ENCODE measurements at regions not wholly inside any gene's neighbourhood (a gene's known extent, or its start where the extent isn't known, plus 50 kb on each side); places are given as distances from the start of the nearest gene placed in this dataset.
A peak's percentile ranks its signal among the peaks of the same experiment; 100 is the strongest.

GRCh38 chr12:24363177-24363754, 413.8 kb upstream of the SOX5 start:
- Histone ChIP-seq H3K27ac (no peak overlapping the region), H3K4me1 (peaks cover 0 to 17% (median 5%) of the 10 kb centered on the region in 4 donors), H3K9me3 (no peaks in the 10 kb centered on the region), H3K27me3 (no peaks in the 10 kb centered on the region), H3K36me3 (no peaks in the 10 kb centered on the region), H3K4me3 (no peak overlapping the region)
- peak in 1 of 2 donors; percentile 40 for DNase-seq
- intact Hi-C loops (cut with DNase I; ENCODE audit: low total_unique reads), result no loop called here
- WGBS, 5 donors, result 55 to 70% (median 60%) methylated on average over 3 of the region's 3 CpGs
- TF ChIP-seq EP300 (IDR thresholded peaks at IDR 0.05), result no peak
- no peak for TF ChIP-seq POLR2A (IDR thresholded peaks at IDR 0.05)
- TF ChIP-seq POLR2AphosphoS5 (IDR thresholded peaks at IDR 0.05), result no peak
- no peak for TF ChIP-seq CTCF (IDR thresholded peaks at IDR 0.05)

DNA sequence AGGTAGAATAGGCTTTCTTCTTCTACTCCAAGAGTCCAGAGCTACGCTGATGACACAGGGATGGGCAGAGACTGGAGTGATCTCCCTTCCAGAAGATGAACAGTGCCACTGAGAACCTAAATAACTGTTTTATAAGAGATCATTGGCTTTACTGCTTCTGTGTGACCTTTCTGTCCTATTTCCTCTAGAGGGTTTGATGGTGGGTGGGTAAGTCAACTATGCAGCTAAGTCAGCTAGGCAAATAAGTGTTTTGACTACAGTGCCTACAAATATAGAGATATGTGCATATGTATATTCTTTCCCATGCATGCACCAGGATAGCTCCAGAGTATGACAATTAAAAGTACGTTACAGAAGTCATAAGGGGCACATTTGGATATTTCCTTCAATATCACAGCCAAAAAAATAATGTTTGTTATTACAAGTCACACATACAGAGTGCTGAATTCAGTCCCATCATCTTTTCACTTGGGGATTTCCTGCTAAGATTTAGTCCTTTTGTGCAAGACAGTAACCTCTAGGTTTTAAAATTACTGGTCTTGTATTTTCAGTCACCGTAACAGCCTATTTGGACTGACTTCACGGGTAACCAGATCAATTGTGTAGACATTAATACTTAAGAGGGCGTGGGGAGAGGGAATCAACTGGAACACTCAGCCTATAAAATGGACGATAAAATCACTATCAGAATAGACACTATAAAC, 412.6 kb upstream of the SOX5 start:
- Histone ChIP-seq H3K9me3 (no peaks in the 10 kb centered on the region), H3K4me1 (peaks cover 0 to 17% (median 5%) of the 10 kb centered on the region in 4 donors), H3K27ac (no peak overlapping the region), H3K4me3 (no peak overlapping the region), H3K27me3 (no peaks in the 10 kb centered on the region), H3K36me3 (no peaks in the 10 kb centered on the region)
- WGBS, 5 donors, result 75 to 89% (median 80%) methylated on average over 6 of the region's 6 CpGs
- DNase-seq, result no peak
- intact Hi-C loops (cut with DNase I; ENCODE audit: low total_unique reads), result no loop called here
- TF ChIP-seq POLR2A (IDR thresholded peaks at IDR 0.05) (no peak), CTCF (IDR thresholded peaks at IDR 0.05) (no peak), EP300 (IDR thresholded peaks at IDR 0.05) (no peak), POLR2AphosphoS5 (IDR thresholded peaks at IDR 0.05) (no peak)

DNA sequence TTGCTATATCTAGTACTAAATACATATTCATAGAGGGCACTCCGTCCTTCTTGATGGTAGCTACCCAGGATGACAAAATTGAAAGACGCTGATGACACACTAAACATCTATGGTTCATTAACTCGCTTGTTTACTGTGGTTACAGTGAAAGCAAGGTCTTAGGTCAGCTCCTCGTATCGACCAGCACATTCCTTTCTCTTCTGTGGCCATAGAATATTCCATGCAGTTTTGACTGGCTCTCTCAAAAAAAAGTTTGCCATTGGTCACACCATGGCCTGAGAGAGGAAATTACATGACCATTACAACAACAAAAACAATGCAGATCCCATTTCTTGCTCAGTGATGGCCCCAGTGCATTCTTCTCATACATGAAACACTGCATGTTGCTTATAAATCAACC, 411.4 kb upstream of the SOX5 start:
- Histone ChIP-seq H3K4me3 (no peak overlapping the region), H3K36me3 (no peaks in the 10 kb centered on the region), H3K27ac (no peak overlapping the region), H3K9me3 (no peaks in the 10 kb centered on the region), H3K27me3 (no peaks in the 10 kb centered on the region), H3K4me1 (peaks cover 0 to 17% (median 5%) of the 10 kb centered on the region in 4 donors)
- TF ChIP-seq EP300 (IDR thresholded peaks at IDR 0.05) (no peak), POLR2AphosphoS5 (IDR thresholded peaks at IDR 0.05) (no peak), POLR2A (IDR thresholded peaks at IDR 0.05) (no peak)
- WGBS, 5 donors, result 48 to 70% (median 66%) methylated on average over 5 of the region's 5 CpGs
- intact Hi-C loops (cut with DNase I; ENCODE audit: low total_unique reads), result no loop called here
- no peak for DNase-seq

GRCh38 chr12:24360461-24360860, 411.0 kb upstream of the SOX5 start:
- H3K4me3 ChIP-seq, result no peak overlapping the region
- no peaks in the 10 kb centered on the region for H3K27me3 ChIP-seq
- WGBS, 5 donors, result 61 to 75% (median 72%) methylated on average over 4 of the region's 4 CpGs
- TF ChIP-seq EP300 (IDR thresholded peaks at IDR 0.05) (no peak), POLR2A (IDR thresholded peaks at IDR 0.05) (no peak), POLR2AphosphoS5 (IDR thresholded peaks at IDR 0.05) (no peak), CTCF (IDR thresholded peaks at IDR 0.05) (no peak)
- no peaks in the 10 kb centered on the region for H3K36me3 ChIP-seq
- H3K4me1 ChIP-seq, result peaks cover 0 to 17% (median 5%) of the 10 kb centered on the region in 4 donors
- H3K27ac ChIP-seq, result no peak overlapping the region
- intact Hi-C loops (cut with DNase I; ENCODE audit: low total_unique reads), result no loop called here
- H3K9me3 ChIP-seq, result no peaks in the 10 kb centered on the region
- DNase-seq, result no peak

DNA sequence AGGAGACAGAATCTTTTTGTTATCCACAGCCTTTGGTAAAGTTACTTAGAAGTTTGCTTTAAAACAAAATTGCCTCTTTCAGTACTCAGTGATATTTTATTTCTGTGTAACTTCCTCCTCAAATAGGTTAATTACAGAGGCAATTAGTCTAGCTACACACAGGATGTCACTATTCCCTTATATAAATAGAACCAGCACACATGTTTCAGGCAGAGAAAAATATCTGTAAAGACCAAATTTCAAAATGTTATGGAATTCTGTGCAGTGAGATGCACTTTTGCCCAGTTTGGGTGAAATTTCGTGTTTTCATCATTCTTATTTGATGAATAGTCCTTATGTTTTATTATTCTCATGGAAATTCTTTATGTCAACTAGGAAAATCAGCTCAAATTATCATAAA, 410.6 kb upstream of the SOX5 start:
- TF ChIP-seq CTCF (IDR thresholded peaks at IDR 0.05), result no peak
- H3K27me3 ChIP-seq, result no peaks in the 10 kb centered on the region
- peaks cover 0 to 17% (median 5%) of the 10 kb centered on the region in 4 donors for H3K4me1 ChIP-seq
- 63 to 79% (median 70%) methylated on average over 1 of the region's 1 CpG for WGBS, 5 donors
- H3K36me3 ChIP-seq, result no peaks in the 10 kb centered on the region
- H3K4me3 ChIP-seq, result no peak overlapping the region
- H3K9me3 ChIP-seq, result no peaks in the 10 kb centered on the region
- intact Hi-C loops (cut with DNase I; ENCODE audit: low total_unique reads), result no loop called here
- DNase-seq, result no peak
- H3K27ac ChIP-seq, result no peak overlapping the region

Measured in stomach (tissue), 8 donors.